Right forelimb (tissue), 1 donor: ENCODE measurements at regions not wholly inside any gene's neighbourhood (a gene's known extent, or its start where the extent isn't known, plus 50 kb on each side); places are given as distances from the start of the nearest gene placed in this dataset.

Experiments
- DNase-seq: peaks from one replicate; pipeline ENCODE4 v3.0.0-alpha.2; 2018

DNA sequence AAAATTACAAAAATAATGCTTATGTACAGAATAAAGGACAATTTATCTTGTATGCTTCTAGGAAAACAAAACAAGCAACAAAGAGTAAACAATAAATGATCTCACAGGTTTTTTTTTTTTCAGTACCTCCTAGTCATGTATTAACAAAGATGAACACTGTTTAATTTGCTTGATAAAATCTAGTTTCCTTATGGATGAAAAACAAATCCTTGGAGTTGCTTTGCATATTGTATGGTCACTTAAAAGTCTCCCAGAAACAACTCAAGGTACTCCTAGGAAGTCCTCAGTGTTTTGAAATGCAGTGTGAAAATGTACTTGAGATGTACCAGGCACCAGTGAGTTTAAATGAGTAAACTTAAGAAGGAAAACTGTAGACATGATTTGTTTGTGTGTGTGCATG, 686.0 kb upstream of the BRINP3 start:
- no peak for DNase-seq

DNA sequence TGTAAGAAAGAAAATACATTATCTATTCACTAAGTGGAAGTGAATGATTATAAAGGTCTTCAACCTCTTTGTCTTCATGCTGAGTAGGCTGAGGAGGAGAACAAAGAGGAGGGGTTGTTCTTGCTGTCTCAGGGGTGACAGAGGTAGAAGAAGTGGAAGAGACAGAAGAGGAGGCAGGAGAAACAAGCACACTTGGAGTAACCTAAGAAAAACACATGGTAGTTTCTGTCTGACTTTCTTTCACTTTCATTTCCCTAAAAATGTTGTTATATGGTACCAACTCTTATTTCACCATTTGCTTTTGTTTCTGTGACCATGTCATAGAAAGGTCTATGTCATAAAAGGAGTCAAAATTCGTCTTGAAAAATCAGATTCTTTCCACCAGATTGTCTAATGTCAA, 696.6 kb upstream of the BRINP3 start:
- DNase-seq = no peak

DNA sequence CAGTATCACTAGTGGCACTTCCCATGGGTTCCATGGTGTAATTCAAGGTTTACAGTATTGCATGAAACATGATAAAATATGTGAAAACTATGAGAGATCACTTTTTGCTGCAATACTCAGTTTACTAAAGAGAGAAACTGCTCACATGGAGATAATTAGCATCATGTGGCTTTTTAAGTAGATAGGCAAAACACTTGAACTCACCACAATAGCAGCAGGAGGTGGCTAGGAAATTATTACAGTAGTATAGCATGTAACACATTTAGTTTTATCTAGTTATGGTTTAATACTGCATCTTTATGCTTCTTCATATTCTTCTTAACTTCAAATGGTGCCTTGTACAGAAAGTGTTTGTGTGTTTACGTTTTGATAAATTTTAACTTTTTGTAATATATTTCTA, 698.5 kb upstream of the BRINP3 start:
- no peak for DNase-seq

DNA sequence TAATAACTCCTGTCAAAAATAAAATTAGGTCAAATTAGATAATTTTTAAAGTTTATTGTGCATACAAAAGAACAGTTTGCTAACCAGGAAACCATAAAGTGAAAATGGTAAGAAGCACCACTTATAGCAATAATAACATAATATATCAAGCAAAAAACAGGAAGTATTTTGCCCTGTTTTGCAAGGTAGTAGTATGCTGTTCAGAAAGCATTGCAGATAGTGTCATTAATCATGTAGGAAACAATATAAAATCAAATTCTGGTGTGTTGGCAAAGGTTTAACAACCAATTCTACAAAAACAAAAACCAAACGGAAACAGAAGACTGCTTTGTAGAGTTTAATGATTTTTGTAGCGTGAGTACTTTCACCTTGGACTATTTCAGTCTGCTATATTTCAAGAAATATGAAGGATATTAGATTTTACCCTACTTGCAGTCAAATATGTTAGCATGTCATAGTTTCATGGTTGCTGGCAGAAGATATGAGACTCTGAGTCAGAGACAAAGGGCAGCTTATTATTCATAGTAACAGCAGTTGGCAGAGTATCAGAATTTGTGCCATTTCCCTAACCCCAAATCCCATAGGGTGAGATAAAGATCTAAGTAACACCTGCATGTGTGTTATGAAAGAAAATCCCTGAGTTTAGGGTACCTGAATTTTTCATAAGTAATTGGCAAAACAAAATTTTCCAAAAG, 729.0 kb upstream of the BRINP3 start:
- no peak for DNase-seq

DNA sequence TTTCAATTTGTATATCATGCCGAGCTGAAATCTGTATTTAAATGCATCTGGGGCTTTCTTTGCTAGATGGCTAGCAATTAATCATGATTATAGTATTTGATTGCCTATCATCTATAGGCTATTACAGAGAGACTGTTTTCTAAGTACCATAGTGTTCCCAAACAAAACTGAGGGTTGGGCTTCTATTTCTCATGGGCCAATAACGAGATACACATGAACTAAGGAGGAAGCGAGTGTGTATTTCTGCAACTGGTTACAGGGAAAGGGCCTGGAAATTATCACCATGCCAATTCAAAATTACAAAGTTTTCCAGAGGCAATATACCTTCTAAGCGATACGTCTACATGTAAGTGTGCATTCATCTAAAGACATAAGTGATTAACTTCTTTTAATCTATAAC, 744.5 kb upstream of the BRINP3 start:
- DNase-seq = no peak

DNA sequence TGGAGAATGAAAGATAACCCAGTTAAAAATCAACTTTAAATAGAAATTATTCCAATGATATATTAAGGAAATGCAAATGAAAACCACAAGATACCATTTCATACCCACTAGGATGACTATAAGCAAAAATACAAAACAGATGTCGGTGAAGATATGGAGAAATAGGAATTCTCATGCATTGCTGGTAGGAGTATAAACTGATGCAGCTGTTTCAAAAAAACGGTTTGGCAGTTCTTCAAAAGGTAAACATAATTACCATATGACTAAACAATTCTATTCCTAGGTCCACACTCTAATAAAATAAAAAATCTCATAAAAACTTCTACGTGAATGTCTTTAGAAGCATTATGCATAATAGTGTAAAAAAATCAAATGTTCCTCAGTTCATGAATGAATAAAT, 763.3 kb upstream of the BRINP3 start:
- no peak for DNase-seq

DNA sequence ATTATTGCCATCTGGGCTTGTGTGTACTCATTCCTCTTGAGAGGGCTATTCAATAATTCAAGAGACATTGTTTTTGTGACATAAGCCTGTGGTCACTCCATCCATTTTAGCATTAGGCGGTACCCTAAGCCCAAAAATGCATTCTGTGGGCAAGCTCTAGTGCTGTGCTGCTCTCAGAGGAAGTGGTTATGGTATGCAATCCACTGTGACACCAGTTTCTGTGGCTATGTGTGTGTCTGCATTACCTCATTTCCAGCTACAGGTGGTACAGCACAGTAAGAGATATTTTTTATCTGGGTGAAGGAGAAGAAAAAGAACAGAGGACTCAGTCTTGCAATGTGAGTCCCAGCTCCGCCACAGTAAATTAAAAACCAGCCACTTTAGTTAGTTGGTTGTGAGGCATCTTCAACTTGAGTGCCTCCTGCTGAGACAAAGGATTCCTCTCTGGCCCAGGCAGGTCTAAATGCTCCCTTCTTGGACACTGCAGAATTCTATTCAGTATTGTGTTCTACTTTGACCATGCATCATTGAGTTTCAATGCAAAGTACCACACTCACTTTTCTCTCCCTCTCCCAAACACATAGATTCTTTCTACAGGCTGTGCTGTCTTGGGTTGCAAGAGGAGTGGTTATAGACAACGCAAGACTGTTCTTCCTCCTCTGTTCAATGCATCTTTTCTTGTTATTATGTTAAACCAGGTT, 777.8 kb upstream of the BRINP3 start:
- no peak for DNase-seq

DNA sequence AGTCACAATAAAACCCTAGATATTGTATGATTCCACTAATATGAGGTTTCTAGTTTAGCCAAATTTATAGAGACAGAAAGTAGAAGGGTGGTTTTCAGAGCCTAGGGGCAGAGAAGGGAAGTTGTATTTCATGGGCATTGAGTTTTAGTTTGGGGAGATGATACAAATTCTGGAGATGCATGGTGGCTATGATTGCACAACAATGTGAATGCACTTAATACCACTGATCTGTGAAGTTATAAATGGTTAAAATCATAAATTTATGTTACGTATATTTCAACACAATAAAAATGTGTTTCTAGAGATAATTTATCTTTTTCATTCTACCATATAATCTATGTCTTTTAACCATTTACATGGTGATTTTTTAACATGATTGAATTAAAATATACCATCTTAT, 779.3 kb upstream of the BRINP3 start:
- no peak for DNase-seq

DNA sequence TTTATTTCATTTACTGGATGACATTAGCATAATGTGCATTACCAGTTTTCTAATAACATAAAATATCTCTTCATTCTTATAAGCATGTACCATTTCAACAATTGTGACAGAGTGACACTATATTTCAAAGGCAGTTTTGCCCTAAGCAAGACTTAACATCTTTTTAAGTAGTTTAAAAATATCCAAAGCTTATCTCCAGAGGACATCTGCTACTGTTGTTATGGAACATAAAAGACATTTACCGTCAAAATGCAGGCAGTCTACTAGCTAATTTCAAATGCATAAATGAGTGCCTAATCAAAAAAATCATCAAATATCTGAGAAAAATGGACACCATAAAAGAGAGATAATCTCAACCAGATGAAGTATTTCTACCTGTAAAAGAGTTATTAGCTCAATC, 782.4 kb upstream of the BRINP3 start:
- DNase-seq = no peak

DNA sequence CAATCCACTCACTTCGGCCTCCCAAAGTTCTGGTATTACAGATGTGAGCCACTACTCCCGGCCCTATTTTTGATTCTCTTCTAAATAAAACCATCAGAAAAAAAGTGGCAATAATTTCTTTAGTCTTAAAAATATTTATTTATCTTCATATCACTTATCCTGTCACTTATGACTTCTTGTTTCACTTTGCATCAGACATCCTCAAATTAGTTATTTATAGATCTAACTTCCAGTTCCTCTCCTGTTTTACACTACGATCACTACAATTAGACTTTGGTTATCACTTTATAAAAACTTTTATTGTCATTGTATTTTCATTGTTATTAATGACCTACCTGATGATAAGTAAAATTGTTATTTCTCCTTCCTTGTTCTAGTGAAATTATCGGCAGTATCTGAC, 783.4 kb upstream of the BRINP3 start:
- DNase-seq = no peak

DNA sequence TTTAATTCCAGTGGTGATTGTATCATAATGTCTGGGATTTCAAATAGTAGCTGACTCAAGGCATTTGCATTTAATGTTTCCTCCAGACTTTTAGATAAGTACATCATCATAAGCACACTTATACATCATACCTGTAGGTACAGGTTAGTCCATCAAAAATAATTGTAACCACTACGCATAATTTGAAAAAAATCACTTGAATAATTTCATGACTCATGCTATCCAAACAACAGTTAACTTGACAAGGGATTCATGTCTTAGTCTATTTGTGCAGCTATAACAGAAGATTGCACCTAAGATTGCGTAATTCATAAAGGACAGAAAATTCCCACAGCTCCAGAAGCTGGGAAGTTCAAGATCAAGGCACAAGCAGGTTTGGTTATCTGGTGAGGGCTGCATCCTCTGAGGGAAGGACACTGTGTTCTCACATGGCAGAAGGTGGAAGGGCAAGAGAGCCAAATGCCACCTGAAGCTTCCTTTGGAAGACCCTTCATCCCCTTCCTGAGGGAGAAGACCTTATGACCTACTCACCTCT, 801.7 kb upstream of the BRINP3 start:
- no peak for DNase-seq

DNA sequence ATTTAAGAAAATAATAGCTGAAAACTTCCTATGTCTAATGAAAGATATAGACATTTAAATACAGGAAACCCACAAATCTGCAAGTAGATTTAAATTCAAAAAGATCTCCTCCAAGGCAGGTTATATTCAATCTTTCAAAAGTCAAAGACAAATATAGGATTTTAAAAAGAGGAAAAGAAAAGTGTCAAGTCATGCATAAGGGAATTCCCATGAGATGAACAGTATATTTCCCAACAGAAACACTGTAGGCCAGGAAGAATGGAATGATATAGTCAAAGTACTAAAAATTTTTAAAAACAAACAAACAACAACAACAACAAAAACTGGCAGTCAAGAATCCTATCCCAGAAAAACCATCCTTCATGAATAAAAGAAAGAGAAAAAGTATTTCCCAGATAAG, 806.5 kb upstream of the BRINP3 start:
- no peak for DNase-seq

DNA sequence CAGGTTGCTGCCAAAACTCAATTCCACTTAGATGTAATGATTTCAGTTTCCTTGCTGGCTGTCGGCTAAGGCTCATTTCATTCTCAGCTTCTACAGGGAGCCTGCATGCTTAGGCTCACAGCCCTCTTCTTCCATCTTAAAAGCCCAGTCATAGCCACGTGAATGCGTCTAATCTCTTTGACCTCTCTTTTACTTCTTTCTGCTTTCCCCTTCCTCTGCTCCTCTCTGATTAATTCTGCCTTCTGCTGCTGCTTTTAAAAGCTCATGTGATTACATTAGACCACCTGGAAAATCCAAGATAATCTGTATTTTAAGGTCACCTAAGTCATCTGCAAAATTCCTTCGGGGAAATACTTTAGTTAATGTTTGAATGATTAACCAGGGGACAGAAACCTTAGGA, 812.8 kb upstream of the BRINP3 start:
- DNase-seq = no peak

DNA sequence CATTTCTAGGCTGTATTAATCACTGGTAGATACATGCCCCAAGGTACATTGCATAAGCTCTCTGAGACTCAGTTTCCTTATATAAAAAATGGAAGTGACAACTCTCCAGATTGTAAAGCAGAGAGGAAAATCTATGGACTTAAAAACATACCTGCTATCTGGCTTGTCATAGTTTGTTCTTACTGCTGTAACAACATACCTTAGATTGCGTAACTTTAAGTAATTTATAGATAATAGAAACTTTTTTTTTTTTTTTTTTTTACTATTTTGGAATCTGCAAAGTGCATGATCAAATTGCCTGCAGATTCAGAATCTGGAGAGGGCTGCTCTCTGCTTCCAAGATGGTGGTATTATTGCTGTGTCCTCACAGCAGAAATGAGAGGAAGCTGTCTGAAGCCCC, 827.7 kb upstream of the BRINP3 start:
- DNase-seq = no peak

DNA sequence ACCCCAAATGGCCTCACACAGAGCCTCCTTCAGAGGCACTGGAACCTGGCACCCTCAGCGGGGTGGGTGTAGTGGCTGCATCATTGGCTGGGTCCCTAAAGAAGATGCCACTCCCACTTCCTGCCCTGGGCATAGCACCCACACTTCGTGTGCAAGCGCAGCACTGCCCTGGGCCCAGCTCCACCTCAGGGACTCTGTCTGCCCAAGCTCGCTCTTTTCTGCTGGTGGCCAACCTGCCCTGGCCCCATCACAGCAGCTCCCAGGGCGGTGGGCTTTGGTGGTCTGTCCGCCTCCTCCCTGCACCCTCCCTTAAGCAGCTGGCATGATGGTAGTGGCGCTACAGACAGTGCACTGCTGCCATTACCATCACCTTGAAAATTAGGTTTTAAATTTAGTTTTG, 829.3 kb upstream of the BRINP3 start:
- DNase-seq = no peak

DNA sequence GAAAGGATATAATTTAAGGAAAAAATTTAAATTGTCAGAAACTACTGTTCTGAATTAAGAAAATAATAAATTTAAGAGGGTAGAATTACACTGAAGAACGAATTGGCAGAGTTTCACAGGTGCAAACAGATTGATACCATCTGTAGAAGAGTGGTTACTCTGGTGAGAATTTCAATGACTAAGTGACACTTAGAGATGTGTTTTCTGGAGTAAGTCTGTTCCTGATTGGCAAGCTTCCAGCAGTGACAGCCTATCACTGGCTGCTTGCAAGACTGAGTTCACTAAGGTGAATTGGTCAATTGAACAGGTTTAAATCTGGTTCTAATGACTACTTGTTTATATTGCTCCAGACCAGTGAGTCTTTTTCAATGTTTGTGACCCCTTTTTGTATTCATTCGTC, 838.2 kb upstream of the RGS18 start:
- DNase-seq = no peak

DNA sequence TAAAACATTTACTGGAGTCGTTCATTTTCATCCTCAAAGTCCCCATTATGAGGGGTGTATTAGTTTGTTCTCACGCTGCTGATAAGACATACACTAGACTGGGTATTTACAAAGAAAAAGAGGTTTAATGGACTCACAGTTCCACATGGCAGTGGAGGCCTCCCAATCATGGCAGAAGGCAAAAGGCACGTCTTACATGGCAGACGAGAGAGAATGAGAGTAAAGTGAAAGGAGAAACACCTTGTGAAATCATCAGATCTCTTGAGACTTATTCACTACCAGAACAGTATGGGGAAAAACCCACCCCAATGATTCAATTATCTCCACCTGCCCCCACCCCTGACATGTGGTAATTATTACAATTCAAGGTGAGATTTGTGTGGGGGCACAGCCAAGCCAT, 830.4 kb upstream of the RGS18 start:
- DNase-seq = no peak

DNA sequence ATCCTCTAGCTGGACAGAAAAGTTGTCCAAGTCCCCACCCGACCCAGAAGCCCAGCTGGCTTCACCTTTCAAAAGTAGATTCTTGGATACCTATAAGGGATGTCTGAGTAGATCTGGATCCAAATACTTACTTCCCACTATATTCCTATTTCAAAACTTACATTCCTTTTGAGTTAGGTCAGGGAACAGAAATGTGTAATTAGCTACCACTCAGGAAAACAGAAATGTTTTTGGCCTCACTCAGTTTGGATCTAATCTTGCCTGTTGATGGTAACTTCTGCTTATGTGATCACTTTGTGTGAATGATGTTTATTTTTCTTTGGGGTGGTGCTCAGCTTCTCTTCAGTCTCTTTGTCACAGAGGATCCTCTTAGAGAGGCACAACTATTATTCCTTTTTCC, 814.4 kb upstream of the RGS18 start:
- no peak for DNase-seq

DNA sequence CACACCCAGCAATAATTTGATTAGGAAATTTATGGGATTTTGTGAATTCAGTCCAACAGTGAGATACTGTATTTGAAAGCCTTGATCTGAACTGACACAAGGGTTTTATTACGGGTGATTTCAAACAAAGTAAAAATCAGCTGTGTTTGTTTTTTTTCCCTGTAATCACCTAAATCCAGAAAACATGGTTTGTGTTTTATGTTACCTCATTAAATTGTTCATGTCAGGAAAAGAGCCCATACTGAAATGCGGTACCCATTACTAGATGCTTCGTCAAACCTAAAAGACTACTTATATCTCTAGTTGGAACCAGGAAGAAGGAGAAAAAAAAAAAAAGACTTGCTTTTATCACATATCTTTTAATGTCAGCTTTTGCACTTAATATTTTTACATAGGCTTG, 811.9 kb upstream of the RGS18 start:
- no peak for DNase-seq

DNA sequence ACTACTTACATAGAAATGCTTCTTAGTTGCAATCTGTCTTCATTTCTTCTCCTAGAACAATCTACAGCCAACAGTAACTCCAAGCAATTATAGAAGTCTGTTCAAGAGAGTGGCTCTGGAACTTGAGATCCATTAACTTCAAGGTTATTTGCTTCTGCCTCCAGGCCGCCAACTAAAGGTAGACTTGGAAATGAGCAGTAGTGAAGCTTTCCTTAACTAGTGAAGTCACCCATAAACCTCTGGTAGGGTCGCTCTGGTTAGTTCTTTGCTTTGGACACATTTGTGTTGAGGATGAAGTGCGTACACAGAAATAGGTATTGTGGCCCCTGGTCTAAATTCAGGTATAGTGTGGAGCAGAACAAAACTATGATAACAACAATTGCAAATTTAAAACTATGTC, 809.9 kb upstream of the RGS18 start:
- DNase-seq = no peak

DNA sequence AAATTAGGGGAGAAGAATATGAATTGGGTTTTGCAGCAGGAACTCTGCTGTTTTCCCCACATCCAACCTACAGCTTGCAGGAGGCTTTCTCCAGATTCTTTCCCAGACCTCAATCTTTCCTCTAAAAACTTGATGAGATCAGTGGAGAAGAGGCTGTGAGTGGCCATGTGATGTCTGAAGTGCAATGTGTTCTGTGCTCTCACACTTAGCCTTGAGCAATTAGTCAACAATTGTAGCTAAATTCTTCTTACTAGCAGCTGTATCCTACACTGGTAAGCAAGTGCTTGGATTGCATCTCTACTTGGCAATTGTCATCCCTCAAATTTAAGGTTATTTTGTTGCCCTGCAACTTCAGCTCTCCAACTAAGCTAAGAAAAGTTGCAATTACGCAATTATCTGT, 807.3 kb upstream of the RGS18 start:
- no peak for DNase-seq

DNA sequence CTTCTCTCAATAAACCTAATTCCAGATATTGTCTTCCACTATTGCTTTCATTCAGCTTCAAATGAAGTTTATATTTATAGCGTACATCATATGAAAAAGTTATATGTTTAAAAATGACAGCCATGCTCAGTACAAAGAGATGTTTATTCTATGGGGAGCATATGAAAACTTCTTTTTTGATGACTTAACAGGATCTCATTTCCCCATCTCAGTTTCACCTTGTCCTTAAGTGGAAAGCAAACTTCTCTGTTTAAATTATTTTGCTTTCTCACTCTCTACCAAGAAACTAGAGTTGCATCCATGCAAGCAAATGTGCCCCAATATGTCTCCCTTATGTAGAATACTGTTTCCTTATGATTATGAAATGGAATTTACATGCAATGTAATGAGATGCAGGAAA, 799.5 kb upstream of the RGS18 start:
- no peak for DNase-seq

DNA sequence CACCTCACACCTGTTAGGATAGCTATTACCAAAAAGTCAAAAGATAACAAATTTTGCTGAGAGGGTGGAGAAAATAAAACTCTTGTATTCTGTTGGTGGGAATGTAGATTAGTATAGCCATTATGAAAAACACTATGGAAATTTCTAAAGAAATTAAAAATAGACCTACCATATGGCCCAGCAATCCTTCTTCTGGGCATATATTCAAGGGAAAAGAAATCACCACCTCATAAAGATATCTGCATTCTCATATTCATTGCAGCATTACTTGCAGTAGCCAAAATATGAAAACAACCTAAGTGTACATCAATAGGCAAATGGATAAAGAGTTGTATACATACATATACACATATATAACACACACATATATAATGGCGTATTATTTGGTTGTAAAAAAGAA, 791.6 kb upstream of the RGS18 start:
- DNase-seq = no peak

DNA sequence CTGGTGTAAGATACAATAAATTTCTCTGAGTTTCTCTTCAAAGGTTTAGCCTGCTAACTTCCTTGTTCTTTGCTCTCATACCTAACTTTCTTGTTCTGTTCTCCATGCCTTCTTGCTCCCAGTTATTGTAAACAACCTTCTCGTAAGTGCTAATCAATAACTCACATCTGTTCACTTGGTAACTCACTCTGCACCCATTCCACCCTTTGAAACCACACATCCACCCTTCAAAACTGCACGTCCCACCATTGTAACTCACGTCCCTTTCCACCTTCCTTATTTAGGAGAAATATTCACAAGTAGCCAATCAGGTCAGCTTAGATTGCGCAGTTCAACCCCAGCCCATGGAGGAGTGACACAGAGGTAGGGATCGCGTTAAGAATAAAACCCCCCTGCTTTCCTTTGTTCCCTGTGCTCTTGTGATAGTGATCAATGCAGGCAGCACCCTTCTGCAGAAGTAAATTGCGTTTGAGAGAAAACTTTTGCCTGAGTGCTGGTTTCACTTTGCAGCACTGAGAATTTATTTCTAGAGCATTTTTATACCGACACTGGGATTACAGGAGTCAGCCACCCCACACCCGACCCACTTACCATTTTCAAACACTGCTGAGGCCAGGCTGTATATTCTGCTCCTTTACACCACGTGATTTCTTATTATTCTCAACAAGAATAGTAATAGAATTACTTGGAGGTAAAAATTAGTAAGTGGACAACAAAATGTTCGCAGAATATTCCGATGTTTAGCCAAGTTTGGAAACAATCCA, 789.2 kb upstream of the RGS18 start:
- DNase-seq = no peak
